ENCODE measurements at regions not wholly inside any gene's neighbourhood (a gene's known extent, or its start where the extent isn't known, plus 50 kb on each side); places are given as distances from the start of the nearest gene placed in this dataset.

DNA sequence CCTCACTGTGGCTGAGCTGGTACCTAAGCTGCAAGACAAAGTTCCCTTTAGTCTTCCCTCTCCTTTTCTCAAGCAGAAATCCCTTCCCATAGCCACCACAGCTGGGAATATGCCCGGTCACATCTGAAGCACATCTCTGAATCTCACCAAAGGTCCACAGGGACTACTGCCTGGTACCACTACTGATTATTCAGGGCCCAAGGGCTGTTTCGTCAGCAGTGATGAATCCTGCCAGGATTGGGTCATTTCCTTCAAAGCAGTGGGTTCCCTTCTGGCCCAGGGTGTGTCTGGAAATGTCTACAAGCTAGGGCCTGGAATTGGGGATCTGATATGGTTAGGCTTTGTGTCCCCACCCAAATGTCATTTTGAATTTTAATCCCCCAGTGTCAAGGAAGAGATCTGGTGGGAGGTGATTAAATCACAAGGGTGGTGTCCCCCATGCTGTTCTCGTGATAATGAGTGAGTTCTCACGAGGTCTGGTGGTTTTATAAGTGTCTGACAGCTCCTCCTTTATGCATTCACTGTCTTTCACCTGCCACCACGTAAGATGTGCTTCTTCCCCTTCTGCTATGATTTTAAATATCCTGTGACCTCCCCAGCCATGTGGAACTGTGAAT lies 83.2 kb upstream of the FST start:
- H3K4me2 ChIP-seq (ENCODE audit: control insufficient read depth, extremely low read depth, insufficient read depth, low read depth, low read length): no peak overlapping the region
- FAIRE-seq: no peak
- dilution Hi-C loops (cut with MboI; ENCODE audit: extremely low pct_ligation_motif_present, low sequenced_read_pairs): no loop called here

DNA sequence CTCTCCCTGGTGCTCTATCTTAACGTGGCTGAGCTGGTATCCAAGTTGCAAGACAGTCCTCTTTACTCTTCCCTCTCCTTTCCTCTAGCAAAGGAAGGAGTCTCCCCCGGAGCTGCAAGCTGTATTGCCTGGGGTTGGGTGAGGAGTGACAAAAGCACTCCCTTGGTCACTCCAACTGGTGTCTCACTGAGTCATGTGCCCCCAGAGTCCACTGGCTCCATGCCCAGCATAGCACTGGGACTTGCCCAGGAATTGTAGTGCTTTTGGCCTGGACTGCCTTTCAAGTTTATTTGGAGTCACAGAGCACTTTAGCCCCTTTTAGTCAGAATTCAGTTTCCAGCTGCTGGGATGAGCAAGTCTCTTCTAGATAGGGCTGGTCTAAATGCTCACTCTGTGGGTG lies 82.6 kb upstream of the FST start:
- Histone ChIP-seq H3K27ac (ENCODE audit: control insufficient read depth, insufficient read depth, low read length) (no peak overlapping the region), H4K20me1 (ENCODE audit: control insufficient read depth, extremely low read depth, insufficient read depth, low read length) (no peaks in the 10 kb centered on the region), H3K9me3 (ENCODE audit: control insufficient read depth, low read depth, low read length) (no peaks in the 10 kb centered on the region), H3K36me3 (ENCODE audit: control insufficient read depth in 2 of 2, extremely low read depth in 1 of 2, insufficient read depth in 2 of 2, low read length in 2 of 2) (no peaks in the 10 kb centered on the region), H2AFZ (ENCODE audit: control insufficient read depth, low read length) (no peak overlapping the region), H3K9ac (ENCODE audit: control insufficient read depth, extremely low read depth, insufficient read depth, low read length) (no peak overlapping the region), H3K4me1 (ENCODE audit: control insufficient read depth, extremely low read depth, insufficient read depth, low read length) (peaks cover 8% of the 10 kb centered on the region), H3K27me3 (ENCODE audit: control insufficient read depth, extremely low read depth, insufficient read depth, low read length) (no peaks in the 10 kb centered on the region), H3K9me1 (ENCODE audit: control insufficient read depth, extremely low read depth, insufficient read depth, low read length) (no peaks in the 10 kb centered on the region), H3K4me2 (ENCODE audit: control insufficient read depth, extremely low read depth, insufficient read depth, low read depth, low read length) (no peak overlapping the region), H3K4me3 (ENCODE audit: control insufficient read depth in 2 of 3, extremely low read depth in 1 of 3, insufficient read depth in 2 of 3, low read depth in 1 of 3, low read length in 3 of 3) (no peak overlapping the region), H3K79me2 (ENCODE audit: control insufficient read depth, insufficient read depth, low read length) (no peaks in the 10 kb centered on the region)
- DNase-seq (ENCODE audit: low read depth, low spot score): no peak
- no peak for FAIRE-seq
- TF ChIP-seq EZH2 (IDR thresholded peaks at IDR 0.05; ENCODE audit: low read length): no peak
- TF ChIP-seq, protein P1, sequence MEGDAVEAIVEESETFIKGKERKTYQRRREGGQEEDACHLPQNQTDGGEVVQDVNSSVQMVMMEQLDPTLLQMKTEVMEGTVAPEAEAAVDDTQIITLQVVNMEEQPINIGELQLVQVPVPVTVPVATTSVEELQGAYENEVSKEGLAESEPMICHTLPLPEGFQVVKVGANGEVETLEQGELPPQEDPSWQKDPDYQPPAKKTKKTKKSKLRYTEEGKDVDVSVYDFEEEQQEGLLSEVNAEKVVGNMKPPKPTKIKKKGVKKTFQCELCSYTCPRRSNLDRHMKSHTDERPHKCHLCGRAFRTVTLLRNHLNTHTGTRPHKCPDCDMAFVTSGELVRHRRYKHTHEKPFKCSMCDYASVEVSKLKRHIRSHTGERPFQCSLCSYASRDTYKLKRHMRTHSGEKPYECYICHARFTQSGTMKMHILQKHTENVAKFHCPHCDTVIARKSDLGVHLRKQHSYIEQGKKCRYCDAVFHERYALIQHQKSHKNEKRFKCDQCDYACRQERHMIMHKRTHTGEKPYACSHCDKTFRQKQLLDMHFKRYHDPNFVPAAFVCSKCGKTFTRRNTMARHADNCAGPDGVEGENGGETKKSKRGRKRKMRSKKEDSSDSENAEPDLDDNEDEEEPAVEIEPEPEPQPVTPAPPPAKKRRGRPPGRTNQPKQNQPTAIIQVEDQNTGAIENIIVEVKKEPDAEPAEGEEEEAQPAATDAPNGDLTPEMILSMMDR (optimal IDR thresholded peaks at IDR 0.05 in 1 of 3, IDR thresholded peaks at IDR 0.05 in 1 of 3, conservative IDR thresholded peaks at IDR 0.05 in 1 of 3; ENCODE audit: extremely low read depth in 1 of 3, insufficient read depth in 2 of 3, low read length in 3 of 3): no peak
- dilution Hi-C loops (cut with MboI; ENCODE audit: extremely low pct_ligation_motif_present, low sequenced_read_pairs): no loop called here

More for the DNA sequence above, 83.2 kb upstream of the FST start:
- H3K9ac ChIP-seq (ENCODE audit: control insufficient read depth, extremely low read depth, insufficient read depth, low read length): no peak overlapping the region
- no peaks in the 10 kb centered on the region for H4K20me1 ChIP-seq (ENCODE audit: control insufficient read depth, extremely low read depth, insufficient read depth, low read length)
- TF ChIP-seq, protein P1 (optimal IDR thresholded peaks at IDR 0.05 in 1 of 3, IDR thresholded peaks at IDR 0.05 in 1 of 3, conservative IDR thresholded peaks at IDR 0.05 in 1 of 3; ENCODE audit: extremely low read depth in 1 of 3, insufficient read depth in 2 of 3, low read length in 3 of 3): no peak
- no peak for TF ChIP-seq EZH2 (IDR thresholded peaks at IDR 0.05; ENCODE audit: low read length)
- H3K27me3 ChIP-seq (ENCODE audit: control insufficient read depth, extremely low read depth, insufficient read depth, low read length): no peaks in the 10 kb centered on the region
- no peaks in the 10 kb centered on the region for H3K36me3 ChIP-seq (ENCODE audit: control insufficient read depth in 2 of 2, extremely low read depth in 1 of 2, insufficient read depth in 2 of 2, low read length in 2 of 2)
- no peaks in the 10 kb centered on the region for H3K79me2 ChIP-seq (ENCODE audit: control insufficient read depth, insufficient read depth, low read length)
- no peak overlapping the region for H2AFZ ChIP-seq (ENCODE audit: control insufficient read depth, low read length)
- no peaks in the 10 kb centered on the region for H3K9me1 ChIP-seq (ENCODE audit: control insufficient read depth, extremely low read depth, insufficient read depth, low read length)
- no peaks in the 10 kb centered on the region for H3K9me3 ChIP-seq (ENCODE audit: control insufficient read depth, low read depth, low read length)
- DNase-seq (ENCODE audit: low read depth, low spot score): no peak
- no peak overlapping the region for H3K27ac ChIP-seq (ENCODE audit: control insufficient read depth, insufficient read depth, low read length)
- H3K4me1 ChIP-seq (ENCODE audit: control insufficient read depth, extremely low read depth, insufficient read depth, low read length): peaks cover 8% of the 10 kb centered on the region
- H3K4me3 ChIP-seq (ENCODE audit: control insufficient read depth in 2 of 3, extremely low read depth in 1 of 3, insufficient read depth in 2 of 3, low read depth in 1 of 3, low read length in 3 of 3): no peak overlapping the region

All from keratinocyte (primary cell).